HG03039 (cell line): ENCODE measurements at regions not wholly inside any gene's neighbourhood (a gene's known extent, or its start where the extent isn't known, plus 50 kb on each side); places are given as distances from the start of the nearest gene placed in this dataset.
"Not testable (repeated sequence)": the region's sequence is repeated elsewhere in the genome, so short reads cannot be mapped to it uniquely, and the experiment has no call there.

Experiments
- ATAC-seq: cut with Tn5 transposase; IDR thresholded peaks from one replicate; pipeline ENCODE4 v1.9.1; 2021; ENCODE audit warnings: mild to moderate bottlenecking, moderate library complexity; ENCODE audit not compliant: unreplicated experiment

GRCh38 chr3:82628385-82629014, 867.1 kb upstream of the GBE1 start:
- ATAC-seq = no peak

- no peak for ATAC-seq
These were observed 866.3 kb upstream of the GBE1 start for GRCh38 chr3:82627733-82628132.

- ATAC-seq = not testable (repeated sequence)
These were observed 859.3 kb upstream of the GBE1 start for GRCh38 chr3:82620744-82621143.

GRCh38 chr3:82618594-82618993, 857.1 kb upstream of the GBE1 start:
- ATAC-seq = no peak

GRCh38 chr3:82610236-82610635, 848.8 kb upstream of the GBE1 start:
- ATAC-seq = no peak

GRCh38 chr3:82607391-82607790, 845.9 kb upstream of the GBE1 start:
- ATAC-seq = no peak

- ATAC-seq = no peak
These were observed 835.4 kb upstream of the GBE1 start for GRCh38 chr3:82596805-82597204.

GRCh38 chr3:82595530-82595929, 834.1 kb upstream of the GBE1 start:
- no peak for ATAC-seq

- ATAC-seq = no peak
These were observed 825.7 kb upstream of the GBE1 start for GRCh38 chr3:82587174-82587573.

- ATAC-seq = no peak
These were observed 825.0 kb upstream of the GBE1 start for GRCh38 chr3:82586414-82586813.

- not testable (repeated sequence) for ATAC-seq
These were observed 824.6 kb upstream of the GBE1 start for GRCh38 chr3:82586002-82586401.

- ATAC-seq = not testable (repeated sequence)
These were observed 824.1 kb upstream of the GBE1 start for GRCh38 chr3:82585591-82585990.

- ATAC-seq = not testable (repeated sequence)
These were observed 823.4 kb upstream of the GBE1 start for GRCh38 chr3:82584861-82585260.

- ATAC-seq = not testable (repeated sequence)
These were observed 823.0 kb upstream of the GBE1 start for GRCh38 chr3:82584415-82584814.

- ATAC-seq = no peak
These were observed 819.9 kb upstream of the GBE1 start for GRCh38 chr3:82581350-82581749.

- ATAC-seq = no peak
These were observed 811.3 kb upstream of the GBE1 start for GRCh38 chr3:82572721-82573120.

- ATAC-seq = no peak
These were observed 807.4 kb upstream of the GBE1 start for GRCh38 chr3:82568776-82569338.

- no peak for ATAC-seq
These were observed 805.7 kb upstream of the GBE1 start for GRCh38 chr3:82567029-82567600.

GRCh38 chr3:82562896-82563295, 801.5 kb upstream of the GBE1 start:
- ATAC-seq = no peak

- ATAC-seq = no peak
These were observed 800.3 kb upstream of the GBE1 start for GRCh38 chr3:82561784-82562183.

GRCh38 chr3:82558081-82558480, 796.6 kb upstream of the GBE1 start:
- ATAC-seq = no peak

GRCh38 chr3:82556113-82556512, 794.7 kb upstream of the GBE1 start:
- no peak for ATAC-seq

- ATAC-seq = not testable (repeated sequence)
These were observed 781.1 kb upstream of the GBE1 start for GRCh38 chr3:82542556-82542955.
